ENCODE measurements at regions not wholly inside any gene's neighbourhood (a gene's known extent, or its start where the extent isn't known, plus 50 kb on each side); places are given as distances from the start of the nearest gene placed in this dataset.

DNA sequence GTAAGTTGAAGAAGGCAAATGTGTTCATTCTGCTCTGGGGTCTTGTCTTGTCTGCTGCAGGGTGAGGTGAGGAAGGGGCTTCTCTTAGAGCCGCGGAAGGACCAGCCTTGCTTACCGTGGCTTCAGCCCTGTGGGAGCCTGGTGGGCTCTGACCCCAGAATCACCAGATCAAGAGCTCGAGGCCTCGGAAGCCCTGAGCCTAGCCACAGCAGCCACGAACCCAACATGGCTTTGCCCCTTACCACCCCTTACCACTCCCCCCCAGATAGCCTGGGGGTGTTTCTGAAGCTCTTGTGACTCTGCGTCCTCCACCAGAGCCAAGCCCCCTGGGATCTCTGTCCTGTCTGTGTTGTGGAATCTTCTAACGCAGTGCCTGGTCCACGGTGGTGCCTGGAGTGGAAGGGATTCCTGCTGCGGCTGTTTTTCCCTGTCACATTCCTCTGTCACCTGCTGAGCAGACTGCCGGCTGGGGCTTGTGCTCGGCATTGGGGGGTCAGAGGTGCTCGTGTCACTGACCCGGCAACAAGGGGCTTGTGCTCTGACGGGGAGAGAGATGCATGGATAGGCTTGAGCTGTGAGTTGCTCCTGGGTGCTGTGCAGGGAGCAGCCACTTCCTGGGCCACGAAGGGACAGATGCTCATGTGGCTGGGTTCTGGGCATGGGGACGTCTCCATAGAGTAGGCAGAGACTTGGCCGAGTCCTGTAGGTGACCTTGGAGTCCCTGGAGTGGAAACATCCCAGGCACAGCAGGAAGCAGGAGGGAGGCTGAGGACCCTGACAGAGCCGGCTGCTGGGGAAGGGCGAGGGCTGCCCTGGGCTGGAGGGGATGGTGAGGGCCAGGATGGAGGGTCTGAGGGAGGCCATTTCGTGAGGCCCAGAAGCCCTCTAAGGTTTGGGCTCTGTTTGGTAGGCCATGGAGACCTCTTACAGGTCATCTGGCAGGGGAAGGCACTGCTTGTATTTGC is 316.0 kb downstream of the QKI start:
- Histone ChIP-seq H3K4me3 (no peak overlapping the region), H3K9me3 (replicated peaks; ENCODE audit: control insufficient read depth, insufficient read depth, low read depth, low read length) (no peaks in the 10 kb centered on the region), H2AFZ (ENCODE audit: low read depth, low read length) (peak overlapping the region; percentile 1; the same call in 1 of the 2 replicates), H3K4me2 (ENCODE audit: insufficient read depth, low read length) (no peak overlapping the region; the same call in 1 of the 2 replicates), H3K9ac (ENCODE audit: insufficient read depth in 1 of 2, low read depth in 2 of 2, low read length in 2 of 2) (no peak overlapping the region; a peak in 1 of 4 replicates), H3K79me2 (ENCODE audit: control insufficient read depth, insufficient read depth, low read length) (no peaks in the 10 kb centered on the region), H3K4me1 (replicated peaks in 1 of 2; ENCODE audit: control insufficient read depth in 2 of 2, insufficient read depth in 2 of 2, low read length in 2 of 2) (peaks cover 22% of the 10 kb centered on the region in 2 experiments; a peak in 4 of 5 replicates), H4K20me1 (replicated peaks; ENCODE audit: control insufficient read depth, insufficient read depth, low read length) (peaks cover 8% of the 10 kb centered on the region; the same call in 1 of the 2 replicates), H3K27ac (ENCODE audit: extremely low read depth, low read depth, low read length) (no peak overlapping the region), H3K27me3 (ENCODE audit: control insufficient read depth in 2 of 2, insufficient read depth in 2 of 2, low read length in 2 of 2) (peaks cover 2 to 27% of the 10 kb centered on the region in 2 experiments; a peak in 3 of 5 replicates), H3K9me1 (ENCODE audit: control insufficient read depth, insufficient read depth, low read length) (peaks cover 3% of the 10 kb centered on the region), H3K36me3 (ENCODE audit: control insufficient read depth, insufficient read depth, low read length) (no peaks in the 10 kb centered on the region)
- in situ Hi-C loops (cut with MboI), result no loop called here
- BruUV-seq (replicated peaks), result no TSS peak
- WGBS (ENCODE audit: insufficient coverage, low coverage, missing lambda C conversion rate), result 75% methylated on average over 21 of the region's 21 CpGs
- POLR2A ChIA-PET, result interaction anchor here (0.5 to 0.9 kb wide), 3 partner anchors 15 to 16 kb away, joined by 3 to 6 read pairs (median 3); no protein-coding TSS in a partner anchor
- intact Hi-C loops (cut with micrococcal nuclease), result no loop called here
- DNase-seq (ENCODE audit: extremely low read depth in 1 of 4, low spot score in 3 of 4) (no peak), FAIRE-seq (no peak), ATAC-seq (no peak; the same call in 2 of the 3 replicates)
- CTCF ChIA-PET (ENCODE audit: low intra/inter-chr PET ratio), result no interaction called here
- no peak for TF ChIP-seq POLR2G (IDR thresholded peaks at IDR 0.05; ENCODE audit: low read depth, low read length)
- TF ChIP-seq, protein P1, sequence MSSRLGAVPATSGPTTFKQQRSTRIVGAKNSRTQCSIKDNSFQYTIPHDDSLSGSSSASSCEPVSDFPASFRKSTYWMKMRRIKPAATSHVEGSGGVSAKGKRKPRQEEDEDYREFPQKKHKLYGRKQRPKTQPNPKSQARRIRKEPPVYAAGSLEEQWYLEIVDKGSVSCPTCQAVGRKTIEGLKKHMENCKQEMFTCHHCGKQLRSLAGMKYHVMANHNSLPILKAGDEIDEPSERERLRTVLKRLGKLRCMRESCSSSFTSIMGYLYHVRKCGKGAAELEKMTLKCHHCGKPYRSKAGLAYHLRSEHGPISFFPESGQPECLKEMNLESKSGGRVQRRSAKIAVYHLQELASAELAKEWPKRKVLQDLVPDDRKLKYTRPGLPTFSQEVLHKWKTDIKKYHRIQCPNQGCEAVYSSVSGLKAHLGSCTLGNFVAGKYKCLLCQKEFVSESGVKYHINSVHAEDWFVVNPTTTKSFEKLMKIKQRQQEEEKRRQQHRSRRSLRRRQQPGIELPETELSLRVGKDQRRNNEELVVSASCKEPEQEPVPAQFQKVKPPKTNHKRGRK (tag; IDR thresholded peaks at IDR 0.05), result no peak
- TF ChIP-seq, protein P2, sequence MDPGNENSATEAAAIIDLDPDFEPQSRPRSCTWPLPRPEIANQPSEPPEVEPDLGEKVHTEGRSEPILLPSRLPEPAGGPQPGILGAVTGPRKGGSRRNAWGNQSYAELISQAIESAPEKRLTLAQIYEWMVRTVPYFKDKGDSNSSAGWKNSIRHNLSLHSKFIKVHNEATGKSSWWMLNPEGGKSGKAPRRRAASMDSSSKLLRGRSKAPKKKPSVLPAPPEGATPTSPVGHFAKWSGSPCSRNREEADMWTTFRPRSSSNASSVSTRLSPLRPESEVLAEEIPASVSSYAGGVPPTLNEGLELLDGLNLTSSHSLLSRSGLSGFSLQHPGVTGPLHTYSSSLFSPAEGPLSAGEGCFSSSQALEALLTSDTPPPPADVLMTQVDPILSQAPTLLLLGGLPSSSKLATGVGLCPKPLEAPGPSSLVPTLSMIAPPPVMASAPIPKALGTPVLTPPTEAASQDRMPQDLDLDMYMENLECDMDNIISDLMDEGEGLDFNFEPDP (CRISPR knock-in tag; IDR thresholded peaks at IDR 0.05), result no peak
- TF ChIP-seq NONO (IDR thresholded peaks at IDR 0.05; ENCODE audit: low read depth in 2 of 2, low read length in 1 of 2), result no peak
- no peak for TF ChIP-seq SUPT5H (IDR thresholded peaks at IDR 0.05)

All from K562 (cell line).